ENCODE measurements at regions not wholly inside any gene's neighbourhood (a gene's known extent, or its start where the extent isn't known, plus 50 kb on each side); places are given as distances from the start of the nearest gene placed in this dataset.

DNA sequence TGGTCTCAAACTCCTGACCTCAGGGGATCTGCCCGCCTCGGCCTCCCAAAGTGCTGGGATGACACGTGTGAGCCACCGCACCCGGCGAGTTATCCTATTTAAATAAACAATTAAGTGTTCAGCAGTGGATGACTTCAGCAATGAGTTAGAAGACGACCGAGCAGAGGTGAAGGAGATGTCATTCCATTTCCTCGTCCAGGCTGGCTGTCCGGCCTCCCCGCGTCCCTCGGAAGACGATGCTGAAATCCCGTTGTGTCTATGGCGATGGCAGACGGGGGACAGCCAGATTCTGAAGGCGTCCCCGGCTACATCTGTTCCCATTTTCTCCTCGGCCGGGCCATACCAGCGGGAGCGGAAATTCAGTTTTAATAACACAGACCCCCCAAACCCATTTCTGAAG is 209.8 kb downstream of the CRLF2 start (continued):
- TF ChIP-seq ZNF384 (IDR thresholded peaks at IDR 0.05; ENCODE audit: low read depth, low read length), result no peak
- TF ChIP-seq, protein P1, sequence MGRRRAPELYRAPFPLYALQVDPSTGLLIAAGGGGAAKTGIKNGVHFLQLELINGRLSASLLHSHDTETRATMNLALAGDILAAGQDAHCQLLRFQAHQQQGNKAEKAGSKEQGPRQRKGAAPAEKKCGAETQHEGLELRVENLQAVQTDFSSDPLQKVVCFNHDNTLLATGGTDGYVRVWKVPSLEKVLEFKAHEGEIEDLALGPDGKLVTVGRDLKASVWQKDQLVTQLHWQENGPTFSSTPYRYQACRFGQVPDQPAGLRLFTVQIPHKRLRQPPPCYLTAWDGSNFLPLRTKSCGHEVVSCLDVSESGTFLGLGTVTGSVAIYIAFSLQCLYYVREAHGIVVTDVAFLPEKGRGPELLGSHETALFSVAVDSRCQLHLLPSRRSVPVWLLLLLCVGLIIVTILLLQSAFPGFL (CRISPR knock-in tag; IDR thresholded peaks at IDR 0.05), result no peak

DNA sequence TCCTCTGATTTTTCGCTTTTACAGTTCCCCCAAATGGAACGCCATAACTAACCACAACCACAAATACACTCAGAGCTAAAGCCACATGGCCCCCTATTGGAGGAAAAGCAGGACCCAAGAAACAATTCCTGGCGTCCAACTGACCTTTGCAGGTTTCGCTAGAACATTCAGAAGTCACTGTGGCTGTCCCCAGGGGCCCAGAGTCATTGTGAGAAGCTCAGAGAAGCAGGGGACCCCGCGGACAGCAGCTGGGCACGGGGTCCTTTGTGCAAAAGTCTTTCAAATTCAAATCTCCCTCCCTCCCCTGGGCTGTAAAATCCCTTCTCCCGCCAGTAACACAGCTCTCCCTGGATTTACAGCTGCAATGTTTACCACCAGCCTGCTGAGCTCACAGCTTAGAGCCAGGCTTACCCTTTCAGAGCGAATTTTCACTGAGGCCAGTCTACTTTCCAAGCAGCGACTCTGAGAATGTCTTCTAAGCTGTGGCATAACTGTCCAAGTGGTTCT is 214.8 kb downstream of the CRLF2 start:
- no TSS peak for BruUV-seq (replicated peaks)
- ChIA-PET POLR2A (no interaction called here), CTCF (ENCODE audit: low intra/inter-chr PET ratio) (no interaction called here)
- no peaks in the 10 kb centered on the region for H3K9me1 ChIP-seq (ENCODE audit: control insufficient read depth, insufficient read depth, low read length)
- no peak overlapping the region for H2AFZ ChIP-seq (ENCODE audit: low read depth, low read length)
- no peak overlapping the region for H3K9ac ChIP-seq (ENCODE audit: insufficient read depth in 1 of 2, low read depth in 2 of 2, low read length in 2 of 2)
- no peaks in the 10 kb centered on the region for H4K20me1 ChIP-seq (replicated peaks; ENCODE audit: control insufficient read depth, insufficient read depth, low read length)
- FAIRE-seq, result no peak
- ATAC-seq, result no peak
- H3K9me3 ChIP-seq (replicated peaks; ENCODE audit: control insufficient read depth, insufficient read depth, low read depth, low read length), result no peaks in the 10 kb centered on the region
- 0% methylated on average over 7 of the region's 10 CpGs for whole genome bisulfite sequencing (ENCODE audit: insufficient coverage, low coverage, missing lambda C conversion rate)
- no peaks in the 10 kb centered on the region for H3K36me3 ChIP-seq (ENCODE audit: control insufficient read depth, insufficient read depth, low read length)
- H3K27ac ChIP-seq (ENCODE audit: extremely low read depth, low read depth, low read length), result no peak overlapping the region
- H3K27me3 ChIP-seq (ENCODE audit: control insufficient read depth in 2 of 2, insufficient read depth in 2 of 2, low read length in 2 of 2), result no peaks in the 10 kb centered on the region
- no peak overlapping the region for H3K4me2 ChIP-seq (ENCODE audit: insufficient read depth, low read length)
- H3K79me2 ChIP-seq (ENCODE audit: control insufficient read depth, insufficient read depth, low read length), result no peaks in the 10 kb centered on the region
- no peaks in the 10 kb centered on the region for H3K4me1 ChIP-seq (replicated peaks in 1 of 2; ENCODE audit: control insufficient read depth in 2 of 2, insufficient read depth in 2 of 2, low read length in 2 of 2)
- no peak for TF ChIP-seq BACH1 (tag; IDR thresholded peaks at IDR 0.05)
- TF ChIP-seq HDAC1 (IDR thresholded peaks at IDR 0.05), result no peak
- TF ChIP-seq CEBPB (tag; IDR thresholded peaks at IDR 0.05), result no peak
- TF ChIP-seq, protein P2, sequence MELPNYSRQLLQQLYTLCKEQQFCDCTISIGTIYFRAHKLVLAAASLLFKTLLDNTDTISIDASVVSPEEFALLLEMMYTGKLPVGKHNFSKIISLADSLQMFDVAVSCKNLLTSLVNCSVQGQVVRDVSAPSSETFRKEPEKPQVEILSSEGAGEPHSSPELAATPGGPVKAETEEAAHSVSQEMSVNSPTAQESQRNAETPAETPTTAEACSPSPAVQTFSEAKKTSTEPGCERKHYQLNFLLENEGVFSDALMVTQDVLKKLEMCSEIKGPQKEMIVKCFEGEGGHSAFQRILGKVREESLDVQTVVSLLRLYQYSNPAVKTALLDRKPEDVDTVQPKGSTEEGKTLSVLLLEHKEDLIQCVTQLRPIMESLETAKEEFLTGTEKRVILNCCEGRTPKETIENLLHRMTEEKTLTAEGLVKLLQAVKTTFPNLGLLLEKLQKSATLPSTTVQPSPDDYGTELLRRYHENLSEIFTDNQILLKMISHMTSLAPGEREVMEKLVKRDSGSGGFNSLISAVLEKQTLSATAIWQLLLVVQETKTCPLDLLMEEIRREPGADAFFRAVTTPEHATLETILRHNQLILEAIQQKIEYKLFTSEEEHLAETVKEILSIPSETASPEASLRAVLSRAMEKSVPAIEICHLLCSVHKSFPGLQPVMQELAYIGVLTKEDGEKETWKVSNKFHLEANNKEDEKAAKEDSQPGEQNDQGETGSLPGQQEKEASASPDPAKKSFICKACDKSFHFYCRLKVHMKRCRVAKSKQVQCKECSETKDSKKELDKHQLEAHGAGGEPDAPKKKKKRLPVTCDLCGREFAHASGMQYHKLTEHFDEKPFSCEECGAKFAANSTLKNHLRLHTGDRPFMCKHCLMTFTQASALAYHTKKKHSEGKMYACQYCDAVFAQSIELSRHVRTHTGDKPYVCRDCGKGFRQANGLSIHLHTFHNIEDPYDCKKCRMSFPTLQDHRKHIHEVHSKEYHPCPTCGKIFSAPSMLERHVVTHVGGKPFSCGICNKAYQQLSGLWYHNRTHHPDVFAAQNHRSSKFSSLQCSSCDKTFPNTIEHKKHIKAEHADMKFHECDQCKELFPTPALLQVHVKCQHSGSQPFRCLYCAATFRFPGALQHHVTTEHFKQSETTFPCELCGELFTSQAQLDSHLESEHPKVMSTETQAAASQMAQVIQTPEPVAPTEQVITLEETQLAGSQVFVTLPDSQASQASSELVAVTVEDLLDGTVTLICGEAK (IDR thresholded peaks at IDR 0.05), result no peak
- TF ChIP-seq, protein P2 (CRISPR knock-in tag; IDR thresholded peaks at IDR 0.05), result no peak
- no peak for TF ChIP-seq HMGN3 (IDR thresholded peaks at IDR 0.05; ENCODE audit: borderline replicate concordance, extremely low read depth, insufficient read length, low read depth, low read length)
- no peak for DNase-seq (ENCODE audit: extremely low read depth in 1 of 4, low spot score in 3 of 4)
- in situ Hi-C loops (cut with MboI), result no loop called here
- H3K4me3 ChIP-seq, result no peak overlapping the region
- intact Hi-C loops (cut with micrococcal nuclease), result no loop called here
